Psoas muscle (tissue), 7 donors: ENCODE measurements at regions not wholly inside any gene's neighbourhood (a gene's known extent, or its start where the extent isn't known, plus 50 kb on each side); places are given as distances from the start of the nearest gene placed in this dataset.

Experiments
- ATAC-seq, 4 donors: fragments of 200-7000 bp; cut with Tn5 transposase; one replicate each; pipeline ENCODE4 v1.9.1; 2020; ENCODE audit warnings: moderate library complexity in 3 of 4, mild to moderate bottlenecking in 2 of 4
- DNase-seq, 2 donors: peaks; one replicate each; pipeline ENCODE4 v3.0.0-alpha.2; 2020
- H3K27ac ChIP-seq: fragments of 200-600 bp; one replicate; pipeline ENCODE4 v1.8.0; 2022
- H3K27me3 ChIP-seq, 3 donors: fragments of 200-600 bp in 1 of 3; one replicate each; pipeline versions ENCODE4 v1.6.1 to v1.8.0; 2013 to 2022; ENCODE audit warnings: low read length in 2 of 3, mild to moderate bottlenecking in 2 of 3, moderate library complexity in 1 of 3; ENCODE audit not compliant: insufficient read depth in 3 of 3
- H3K36me3 ChIP-seq, 2 donors: fragments of 200-600 bp in 1 of 2; one replicate each; pipeline versions ENCODE4 v1.6.1 to v1.8.0; 2013 to 2022; ENCODE audit warnings: low read depth in 1 of 2, mild to moderate bottlenecking in 1 of 2, moderate library complexity in 1 of 2; ENCODE audit not compliant: insufficient read depth in 1 of 2
- H3K4me1 ChIP-seq: fragments of 200-600 bp; one replicate; pipeline ENCODE4 v1.8.0; 2022
- H3K4me3 ChIP-seq: fragments of 200-600 bp; one replicate; pipeline ENCODE4 v1.8.0; 2022; ENCODE audit warnings: mild to moderate bottlenecking
- H3K9me3 ChIP-seq: fragments of 200-600 bp; one replicate; pipeline ENCODE4 v1.8.0; 2022
- WGBS, 3 donors: extraction: QIAGEN DNeasy Blood & Tissue Kit; methylation state at CpG; one replicate each; pipeline versions ENCODE4 v1.1.6 to v1.1.7; 2013; 5-methylcytosine and 5-hydroxymethylcytosine counted together
- intact Hi-C, 2 donors: fragments of 100-400 bp; cut with DNase I; formaldehyde crosslinking; loops; one replicate each; pipeline versions ENCODE4 v1.11.0 to v1.14.2; 2022
- TF ChIP-seq, protein P1 (sequence below): fragments of 200-600 bp; IDR thresholded peaks from one replicate; pipeline ENCODE4 v1.8.0; 2022; ENCODE audit warnings: antibody characterized with exemption
- donor health status: healthy with polysubstance abuse.
- donor health status: DM: no; HTN: no; CAD: no; lungs with moderate emphysema.
- donor health status: Bipolar disorder and iron deficiency.
- donor health status: healthy.
- donor health status: DM: yes; HTN: yes; CAD: no.
- donor health status: DM: no; HTN: no; CAD: no.
- donor health status: DM: yes; HTN: yes; CAD: no.

DNA sequence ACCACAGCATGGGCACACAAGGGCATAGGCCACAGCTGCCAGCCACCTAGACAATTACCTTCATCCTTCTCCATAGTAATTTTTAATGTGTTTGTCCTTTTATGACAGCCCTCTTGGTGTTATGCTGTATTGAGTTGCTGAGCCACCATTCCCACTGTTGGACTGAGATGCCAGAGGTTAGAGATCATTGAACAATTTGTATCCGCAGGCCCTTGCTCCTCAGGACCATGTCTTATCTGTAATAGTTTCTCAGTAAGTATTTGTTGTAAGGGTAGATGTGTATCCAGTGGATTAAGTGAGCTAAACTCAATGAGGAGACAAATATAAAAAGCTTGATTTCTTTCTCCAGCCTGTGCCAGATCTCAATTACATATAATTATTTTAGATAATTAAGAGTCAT is 832.8 kb upstream of the ID2 start:
- 90 to 96% (median 91%) methylated on average over 1 of the region's 1 CpG for WGBS, 3 donors
- no peak for DNase-seq
- H3K9me3 ChIP-seq: no peaks in the 10 kb centered on the region
- H3K4me1 ChIP-seq: no peaks in the 10 kb centered on the region
- peaks cover 0 to 3% (median 0%) of the 10 kb centered on the region in 3 donors for H3K27me3 ChIP-seq
- intact Hi-C loops: no loop called here
- no peak overlapping the region for H3K27ac ChIP-seq
- H3K36me3 ChIP-seq: no peaks in the 10 kb centered on the region
- H3K4me3 ChIP-seq: no peak overlapping the region
- ATAC-seq: no peak
- TF ChIP-seq, protein P1, sequence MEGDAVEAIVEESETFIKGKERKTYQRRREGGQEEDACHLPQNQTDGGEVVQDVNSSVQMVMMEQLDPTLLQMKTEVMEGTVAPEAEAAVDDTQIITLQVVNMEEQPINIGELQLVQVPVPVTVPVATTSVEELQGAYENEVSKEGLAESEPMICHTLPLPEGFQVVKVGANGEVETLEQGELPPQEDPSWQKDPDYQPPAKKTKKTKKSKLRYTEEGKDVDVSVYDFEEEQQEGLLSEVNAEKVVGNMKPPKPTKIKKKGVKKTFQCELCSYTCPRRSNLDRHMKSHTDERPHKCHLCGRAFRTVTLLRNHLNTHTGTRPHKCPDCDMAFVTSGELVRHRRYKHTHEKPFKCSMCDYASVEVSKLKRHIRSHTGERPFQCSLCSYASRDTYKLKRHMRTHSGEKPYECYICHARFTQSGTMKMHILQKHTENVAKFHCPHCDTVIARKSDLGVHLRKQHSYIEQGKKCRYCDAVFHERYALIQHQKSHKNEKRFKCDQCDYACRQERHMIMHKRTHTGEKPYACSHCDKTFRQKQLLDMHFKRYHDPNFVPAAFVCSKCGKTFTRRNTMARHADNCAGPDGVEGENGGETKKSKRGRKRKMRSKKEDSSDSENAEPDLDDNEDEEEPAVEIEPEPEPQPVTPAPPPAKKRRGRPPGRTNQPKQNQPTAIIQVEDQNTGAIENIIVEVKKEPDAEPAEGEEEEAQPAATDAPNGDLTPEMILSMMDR: no peak

DNA sequence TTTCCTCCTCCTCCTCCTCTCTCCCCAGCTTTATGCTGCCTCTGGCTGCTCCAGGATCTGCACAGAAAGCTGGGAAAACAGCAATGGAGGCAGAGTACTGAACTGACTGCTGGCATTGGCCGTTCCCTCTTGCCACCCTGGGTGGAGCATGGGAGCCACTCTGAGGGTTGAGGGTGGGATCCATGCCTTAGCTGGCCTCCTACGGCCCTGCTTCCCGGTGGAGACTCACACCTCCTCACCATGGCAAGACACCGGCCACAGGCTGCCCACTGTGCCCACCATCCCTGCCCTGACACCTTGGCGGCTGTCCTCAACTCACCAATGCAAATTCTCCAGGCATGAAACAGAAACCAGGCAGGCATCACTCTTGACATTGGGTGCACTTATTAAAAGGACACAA is 832.3 kb upstream of the ID2 start:
- DNase-seq (no peak), ATAC-seq (no peak)
- Histone ChIP-seq H3K27ac (no peak overlapping the region), H3K9me3 (no peaks in the 10 kb centered on the region), H3K36me3 (no peaks in the 10 kb centered on the region), H3K4me3 (no peak overlapping the region), H3K4me1 (no peaks in the 10 kb centered on the region), H3K27me3 (peaks cover 0 to 3% (median 0%) of the 10 kb centered on the region in 3 donors)
- TF ChIP-seq, protein P1: no peak
- intact Hi-C loops: no loop called here
- WGBS, 3 donors: 71 to 72% (median 72%) methylated on average over 5 of the region's 5 CpGs

DNA sequence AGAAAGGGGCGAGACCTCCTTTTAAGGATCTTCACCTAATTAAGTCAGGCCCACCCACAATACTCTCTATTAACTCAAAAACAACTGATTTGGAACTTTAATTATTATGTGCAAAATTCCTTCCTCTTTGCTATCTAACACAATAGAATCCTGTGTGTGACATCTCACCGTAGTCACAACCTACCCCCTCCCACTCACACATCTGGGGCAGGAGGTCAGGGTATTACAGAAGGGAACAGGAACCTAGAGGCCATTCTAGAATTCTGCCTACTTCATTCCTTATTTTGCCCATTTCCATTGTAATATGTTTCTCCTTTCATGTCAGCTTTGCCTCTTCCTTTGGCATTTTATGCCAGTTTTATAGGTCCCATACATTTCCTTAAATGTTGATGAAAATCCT is 829.3 kb upstream of the ID2 start:
- ATAC-seq: no peak
- H3K4me1 ChIP-seq: no peaks in the 10 kb centered on the region
- no peaks in the 10 kb centered on the region for H3K27me3 ChIP-seq
- no peaks in the 10 kb centered on the region for H3K9me3 ChIP-seq
- intact Hi-C loops: no loop called here
- no peaks in the 10 kb centered on the region for H3K36me3 ChIP-seq
- DNase-seq: no peak
- no peak overlapping the region for H3K27ac ChIP-seq
- H3K4me3 ChIP-seq: no peak overlapping the region
- 40 to 56% (median 46%) methylated on average over 2 of the region's 2 CpGs for WGBS, 3 donors
- TF ChIP-seq, protein P1: no peak

DNA sequence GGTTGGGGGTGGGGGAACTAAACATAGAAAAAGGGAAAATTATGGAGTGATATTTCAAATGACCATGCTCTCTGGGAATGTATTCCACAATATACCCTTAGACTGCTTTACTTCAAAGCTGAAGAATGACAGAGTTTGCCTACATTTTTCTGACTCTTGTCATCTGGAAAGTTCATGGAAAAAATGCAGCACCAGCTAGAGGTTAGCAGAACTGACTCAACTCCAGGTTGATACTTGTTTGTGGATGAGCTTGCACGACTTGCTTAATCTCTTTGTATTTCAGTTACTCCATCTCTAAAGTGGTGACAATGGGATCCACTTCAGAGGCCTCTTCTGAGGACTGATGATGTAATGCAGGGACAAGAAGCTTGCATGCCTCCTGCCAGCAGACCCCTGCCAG is 824.0 kb upstream of the ID2 start:
- intact Hi-C loops: no loop called here
- no peaks in the 10 kb centered on the region for H3K4me1 ChIP-seq
- H3K27me3 ChIP-seq: no peaks in the 10 kb centered on the region
- no peaks in the 10 kb centered on the region for H3K36me3 ChIP-seq
- TF ChIP-seq, protein P1: no peak
- no peaks in the 10 kb centered on the region for H3K9me3 ChIP-seq
- no peak overlapping the region for H3K4me3 ChIP-seq
- H3K27ac ChIP-seq: no peak overlapping the region
- DNase-seq (no peak), ATAC-seq (no peak)
- WGBS, 3 donors: 49 to 86% (median 66%) methylated on average over 1 of the region's 1 CpG

DNA sequence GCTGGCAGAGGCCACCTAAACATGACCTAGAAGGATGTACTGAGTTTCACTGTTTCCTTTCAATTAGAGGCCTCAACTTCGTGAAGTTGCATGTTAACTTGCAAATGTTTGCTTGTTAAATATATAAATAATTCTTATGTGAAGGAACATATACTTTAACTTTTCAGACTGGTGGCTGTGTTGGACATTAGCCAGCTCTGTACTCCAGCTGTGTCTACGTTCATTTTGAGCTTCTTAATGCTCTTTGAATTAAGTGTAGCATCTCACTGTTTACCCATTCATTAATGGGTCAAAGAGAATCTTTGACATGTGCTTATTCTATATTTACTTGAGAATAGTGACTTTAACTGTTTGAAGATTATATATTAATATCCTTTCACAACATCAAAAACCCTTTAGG is 823.2 kb upstream of the ID2 start:
- Histone ChIP-seq H3K27me3 (no peaks in the 10 kb centered on the region), H3K4me3 (no peak overlapping the region), H3K27ac (no peak overlapping the region), H3K9me3 (no peaks in the 10 kb centered on the region), H3K4me1 (no peaks in the 10 kb centered on the region), H3K36me3 (no peaks in the 10 kb centered on the region)
- TF ChIP-seq, protein P1: no peak
- WGBS, 3 donors: 44 to 48% (median 47%) methylated on average over 2 of the region's 2 CpGs
- ATAC-seq: no peak
- no peak for DNase-seq
- intact Hi-C loops: no loop called here
